GM18519 (cell line): ENCODE measurements at regions not wholly inside any gene's neighbourhood (a gene's known extent, or its start where the extent isn't known, plus 50 kb on each side); places are given as distances from the start of the nearest gene placed in this dataset.

Source experiments
- ATAC-seq: cut with Tn5 transposase; IDR thresholded peaks from one replicate; pipeline ENCODE4 v1.9.1; 2021; ENCODE audit warnings: mild to moderate bottlenecking, moderate library complexity; ENCODE audit not compliant: unreplicated experiment, low FRiP score

- no peak for ATAC-seq
Measured at GRCh38 chr6:113160306-113161017, 696.7 kb upstream of the MARCKS start.

DNA sequence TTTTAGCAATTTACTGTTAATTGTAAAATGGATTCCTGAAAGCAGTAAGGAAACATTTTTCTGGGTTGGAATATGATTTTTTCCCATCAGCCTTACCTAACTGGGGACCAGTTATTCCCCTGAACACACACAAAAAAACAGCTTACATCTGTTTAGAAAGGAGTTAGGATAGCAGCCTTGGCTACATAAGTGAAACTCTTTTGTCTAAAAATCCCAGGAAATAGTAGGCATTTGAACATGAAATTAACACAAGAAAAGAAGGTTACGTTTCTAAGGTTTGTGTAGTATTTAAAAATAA is 696.2 kb upstream of the MARCKS start:
- no peak for ATAC-seq

DNA sequence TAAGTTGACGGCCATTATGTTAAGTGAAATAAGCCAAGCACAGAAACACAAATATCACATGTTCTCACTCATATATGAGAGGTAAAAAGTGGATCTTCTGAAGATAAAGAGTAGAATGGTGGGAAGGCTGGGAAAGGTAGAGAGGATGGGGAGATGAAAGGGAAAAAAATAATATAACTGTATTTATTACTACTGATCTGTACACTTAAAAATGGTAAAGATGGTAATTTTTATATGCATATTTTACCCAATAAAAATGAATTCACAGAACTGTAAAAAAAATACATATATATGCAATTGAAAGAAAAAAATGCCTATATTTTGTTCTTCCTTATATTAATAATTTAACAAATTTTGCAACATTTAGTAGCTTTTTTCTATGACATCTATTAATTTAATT is 694.4 kb upstream of the MARCKS start:
- ATAC-seq: no peak

DNA sequence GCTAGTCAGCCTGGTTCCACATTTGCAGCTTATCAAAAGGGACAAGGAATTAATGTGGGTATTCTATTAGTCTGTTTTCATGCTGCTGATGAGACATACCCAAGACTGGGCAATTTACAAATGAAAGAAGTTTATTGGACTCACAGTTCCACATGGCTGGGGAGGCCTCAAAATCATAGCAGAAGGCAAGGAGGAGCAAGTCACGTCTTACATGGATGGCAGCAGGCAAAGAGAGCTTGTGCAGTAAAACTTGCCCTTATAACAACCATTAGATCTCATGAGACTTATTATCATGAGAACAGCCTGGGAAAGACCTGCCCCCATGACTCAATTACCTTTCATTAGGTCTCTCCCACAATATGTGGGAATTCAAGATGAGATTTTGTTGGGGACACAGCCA is 689.1 kb upstream of the MARCKS start:
- no peak for ATAC-seq

GRCh38 chr6:113169484-113169883 is 687.7 kb upstream of the MARCKS start:
- no peak for ATAC-seq

DNA sequence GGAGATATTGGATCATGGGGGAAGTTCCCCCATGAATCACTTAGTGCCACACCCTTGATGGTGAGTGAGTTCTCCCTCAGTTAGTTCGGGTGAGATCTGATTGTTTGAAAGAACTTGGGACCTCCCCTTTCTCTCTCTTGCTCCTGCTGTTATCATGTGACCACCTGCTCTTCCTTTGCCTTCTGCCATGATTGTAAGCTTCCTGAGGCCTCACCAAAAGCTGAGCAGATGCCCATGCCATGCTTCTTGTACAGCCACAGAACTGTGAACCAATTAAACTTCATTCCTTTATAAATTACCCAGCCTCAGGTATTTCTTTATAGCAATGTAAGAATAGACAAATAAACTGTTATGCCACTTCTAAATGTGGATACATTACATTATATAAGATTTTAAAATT is 686.7 kb upstream of the MARCKS start:
- ATAC-seq: no peak

DNA sequence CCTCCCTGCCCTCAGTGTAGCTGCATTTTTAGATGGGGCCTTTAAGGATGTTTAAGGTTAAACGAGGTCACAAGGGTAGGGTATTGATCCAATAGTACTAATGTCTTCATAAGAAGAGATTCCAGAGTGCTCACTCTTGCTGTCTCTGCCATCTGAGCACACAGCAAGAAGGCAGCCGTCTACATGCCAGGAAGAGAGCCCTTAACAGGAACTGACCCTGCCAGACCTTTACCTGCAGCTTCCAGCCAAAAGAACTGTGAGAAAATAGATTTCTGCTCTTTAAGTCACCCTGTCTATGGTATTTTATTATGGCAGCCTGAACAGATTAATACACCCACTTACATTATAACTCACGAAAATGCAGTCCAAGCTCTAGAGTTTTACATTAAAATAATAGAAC is 685.3 kb upstream of the MARCKS start:
- ATAC-seq: no peak

GRCh38 chr6:113172531-113172966 is 684.6 kb upstream of the MARCKS start:
- ATAC-seq: no peak

GRCh38 chr6:113178349-113178748 is 678.8 kb upstream of the MARCKS start:
- no peak for ATAC-seq

DNA sequence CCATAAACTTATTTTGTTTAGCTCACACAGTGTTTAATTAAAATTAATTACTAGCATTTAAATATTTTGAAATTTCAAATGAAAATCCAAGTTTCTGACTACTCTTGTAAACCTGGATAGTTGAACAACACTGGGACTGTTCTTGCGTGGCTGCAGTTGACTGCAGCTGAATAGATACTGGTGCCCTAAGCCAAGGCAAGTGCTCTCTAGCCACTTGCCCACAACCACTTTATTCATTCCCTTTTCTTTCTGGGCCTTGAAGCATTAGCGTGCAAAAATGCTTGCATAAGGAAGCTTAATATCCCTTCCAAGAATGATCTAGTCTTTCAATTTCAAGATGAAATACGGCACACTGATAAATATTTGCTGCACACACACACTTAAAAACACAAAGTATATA is 676.0 kb upstream of the MARCKS start:
- no peak for ATAC-seq

DNA sequence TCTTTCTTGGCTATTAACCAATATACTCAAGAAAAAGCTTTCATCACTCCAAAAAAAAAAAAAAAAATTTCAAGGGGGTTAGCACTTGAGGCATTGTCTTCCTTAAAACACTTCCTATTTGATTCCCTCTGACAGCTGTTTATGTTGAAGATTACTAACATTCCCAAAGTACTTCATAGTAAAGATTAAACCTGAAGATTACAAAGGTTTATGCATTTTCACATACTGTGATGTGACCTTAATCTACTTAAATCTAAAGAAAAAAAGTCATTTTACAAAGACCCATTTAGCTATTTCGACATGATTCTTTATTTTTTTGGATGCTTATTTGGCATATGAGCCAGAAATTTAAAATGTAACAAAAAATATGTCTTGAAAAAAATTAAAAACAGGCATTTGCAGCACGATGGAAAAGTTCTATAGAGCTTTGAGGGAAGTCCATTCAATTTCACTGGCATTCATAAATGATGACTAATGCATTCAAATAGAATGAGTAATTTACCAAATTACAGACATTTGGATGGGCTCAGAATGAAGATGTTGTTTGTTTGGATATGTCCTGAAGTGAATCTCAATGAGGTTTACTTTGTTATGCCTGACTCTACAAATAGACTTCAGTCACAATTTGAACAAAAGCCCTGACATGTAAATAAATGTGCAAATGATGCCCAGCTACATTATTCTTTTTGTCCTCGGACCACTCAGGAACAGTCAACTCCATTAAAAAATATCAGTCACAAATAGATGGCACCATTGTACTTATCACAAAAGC is 674.6 kb upstream of the MARCKS start:
- ATAC-seq: no peak

GRCh38 chr6:113184291-113184690 is 672.9 kb upstream of the MARCKS start:
- no peak for ATAC-seq

- ATAC-seq: no peak
Measured at GRCh38 chr6:113184736-113185135, 672.4 kb upstream of the MARCKS start.

DNA sequence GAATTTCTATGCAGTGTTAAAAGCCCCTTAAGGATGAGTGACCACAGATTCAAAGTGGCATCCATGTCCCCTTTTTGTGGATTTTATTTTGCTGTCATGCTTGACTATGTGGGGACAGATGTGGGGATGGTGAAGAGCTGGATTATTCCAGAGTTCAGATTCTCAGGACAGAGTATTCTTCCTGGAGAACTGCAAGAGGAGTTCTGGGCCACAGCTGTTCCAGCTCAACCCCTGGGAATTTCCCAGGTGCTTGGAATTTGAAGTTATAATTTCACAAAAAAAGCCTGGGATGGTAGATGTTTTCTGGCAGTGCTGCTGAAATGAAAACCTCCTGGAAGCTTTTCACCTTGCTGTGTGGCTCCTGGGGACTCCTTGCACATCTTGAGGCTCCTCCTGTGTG is 671.8 kb upstream of the MARCKS start:
- no peak for ATAC-seq

GRCh38 chr6:113187661-113188060 is 669.5 kb upstream of the MARCKS start:
- no peak for ATAC-seq

DNA sequence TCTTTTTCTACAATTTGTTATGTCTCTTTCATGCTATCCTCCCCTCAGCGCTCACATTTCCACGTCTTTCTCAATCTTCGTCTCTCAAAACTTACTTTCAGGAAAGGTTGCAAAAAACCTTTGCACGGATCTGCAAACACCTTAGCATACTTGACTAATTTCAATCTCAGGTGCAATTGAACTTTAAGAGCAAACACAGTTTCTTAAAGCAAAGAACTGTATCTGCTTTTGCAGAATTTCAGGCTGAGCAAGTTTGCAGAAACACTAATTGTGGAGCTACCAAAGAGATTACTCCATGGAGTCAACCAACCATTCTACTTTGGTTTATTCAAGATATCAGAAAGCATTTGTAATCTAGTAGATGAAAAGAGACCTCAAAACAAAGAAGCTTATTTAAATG is 668.2 kb upstream of the MARCKS start:
- no peak for ATAC-seq

DNA sequence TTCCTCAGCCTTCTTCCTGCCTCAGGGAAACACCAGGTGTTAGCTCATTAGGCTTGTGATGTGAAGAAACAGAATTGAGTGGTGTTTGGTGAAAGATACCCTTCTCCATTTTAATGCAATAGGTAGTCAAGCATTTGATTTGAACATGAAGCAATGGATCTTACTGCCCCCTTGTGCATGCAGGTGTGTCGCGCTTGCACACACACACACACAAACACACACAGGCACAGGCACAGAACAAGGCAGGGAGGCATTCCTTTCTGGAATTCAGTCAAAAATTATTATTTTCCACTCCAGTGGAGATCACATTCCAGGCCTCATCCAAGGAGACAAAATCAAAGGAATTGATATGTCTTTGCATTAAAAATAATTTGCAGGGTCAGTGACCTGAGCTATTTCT is 667.0 kb upstream of the MARCKS start:
- ATAC-seq: no peak

DNA sequence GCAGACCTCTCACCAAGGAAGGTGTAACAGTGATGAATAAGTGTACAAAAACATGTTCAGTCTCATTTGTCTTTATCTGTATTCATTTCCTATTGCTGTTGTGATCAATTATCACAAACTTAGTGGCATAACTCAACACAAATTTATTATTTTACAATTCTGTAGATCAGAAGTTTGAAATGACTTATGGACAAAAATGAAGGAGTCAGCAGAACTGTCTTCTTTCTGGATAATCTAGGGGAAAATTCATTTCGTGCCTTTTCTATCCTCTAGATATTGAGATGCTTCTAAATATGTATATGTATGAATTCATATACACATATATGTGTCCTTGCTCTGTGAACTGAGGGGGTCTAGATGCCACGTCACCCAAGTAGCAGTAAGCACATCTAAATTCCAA is 663.1 kb upstream of the MARCKS start:
- ATAC-seq: no peak

DNA sequence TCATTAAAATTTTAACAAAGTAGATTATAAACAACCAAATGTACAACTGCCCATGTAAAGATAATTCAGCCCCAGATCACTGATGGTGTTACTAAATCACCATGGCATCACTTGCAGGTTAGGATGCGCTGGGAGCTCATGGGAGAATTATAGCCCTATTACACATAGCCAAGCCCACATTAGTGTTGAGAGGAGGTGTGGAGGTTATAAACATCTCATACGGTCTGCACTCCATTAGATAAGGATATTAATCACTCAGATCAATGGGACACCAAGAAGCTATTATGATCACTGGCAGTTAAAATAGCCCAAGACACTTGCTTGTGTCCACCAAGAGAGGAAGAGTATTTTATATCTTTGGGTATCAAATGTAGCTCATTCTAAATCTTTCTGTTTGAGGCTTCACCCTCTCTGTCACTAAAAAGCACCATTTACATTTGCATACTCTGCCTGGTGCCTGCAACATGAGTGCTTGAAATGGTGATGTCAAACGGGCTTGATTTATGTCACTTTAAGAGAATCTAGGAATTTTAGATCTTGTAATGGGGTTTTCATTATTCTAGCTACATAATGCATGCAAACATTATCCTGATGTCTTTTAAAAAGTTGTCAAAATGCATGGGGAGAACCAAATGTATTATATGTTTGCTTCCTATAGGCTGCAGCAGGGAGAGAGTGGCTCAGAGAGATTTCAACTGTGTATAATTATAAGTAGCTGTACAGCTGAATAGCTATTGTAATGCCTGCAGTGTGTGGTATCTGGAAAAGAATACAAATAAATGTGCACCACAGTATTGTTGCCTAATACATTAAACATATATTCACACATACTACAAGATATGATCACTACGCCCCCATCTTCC is 654.1 kb upstream of the MARCKS start:
- no peak for ATAC-seq

- ATAC-seq: no peak
Measured at GRCh38 chr6:113203715-113204110, 653.4 kb upstream of the MARCKS start.

DNA sequence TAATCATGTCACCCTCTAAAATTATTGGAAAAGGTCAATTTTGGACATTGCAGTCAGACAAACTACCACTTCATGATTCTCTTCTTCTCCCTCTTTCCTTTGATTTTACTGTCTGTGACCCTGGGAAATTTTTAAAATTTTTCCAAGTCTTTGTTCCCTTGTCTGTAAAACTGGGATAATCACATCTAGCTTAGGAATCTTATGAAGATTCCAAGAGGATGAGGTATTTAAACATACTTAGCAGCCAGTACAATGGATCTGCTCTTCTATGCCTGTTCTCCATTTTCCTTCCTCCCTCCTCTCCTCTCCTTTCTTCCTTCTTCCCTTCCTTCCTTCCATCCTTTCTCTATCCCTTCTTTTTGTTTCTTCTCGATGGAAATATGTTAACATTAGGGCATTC is 651.6 kb upstream of the MARCKS start:
- no peak for ATAC-seq
